K562 (cell line): ENCODE measurements at regions not wholly inside any gene's neighbourhood (a gene's known extent, or its start where the extent isn't known, plus 50 kb on each side); places are given as distances from the start of the nearest gene placed in this dataset.

ENCODE experiments used
- ATAC-seq: fragments of 200-7000 bp; cut with Tn5 transposase; 3 replicates; pipeline ENCODE4 v1.9.1; 2020; ENCODE audit warnings: moderate library complexity
- BruUV-seq: library from RNA; stranded (reverse); fragments of 400-500 nt; replicated peaks from 2 replicates; lab custom pipeline; 2021; lab: Mats Ljungman, UMichigan
- CTCF ChIA-PET: fragments of 300-600 bp; formaldehyde crosslinking; extraction: SDS; loops from one replicate; lab custom pipeline; 2021; ENCODE audit warnings: low intra/inter-chr PET ratio; lab: Yijun Ruan, JAX
- POLR2A ChIA-PET: fragments of 300-600, 350-650 bp; sonication (Branson Sonifier 250); formaldehyde crosslinking; extraction: SDS; loops from one replicate; lab custom pipeline; 2021; ENCODE audit warnings: antibody characterized with exemption, inconsistent platforms; lab: Yijun Ruan, JAX
- DNase-seq, 4 experiments: peaks; one replicate each; pipeline versions ENCODE4 v3.0.0 to v3.0.0-alpha.2; 2011 to 2018; ENCODE audit warnings: low spot score in 3 of 4, mixed read lengths in 3 of 4; ENCODE audit errors: extremely low read depth in 1 of 4
- FAIRE-seq: peaks from 2 replicates; lab custom pipeline; 2011; peaks lifted over from hg19 to GRCh38; lab: Jason Lieb, UNC
- H2AFZ ChIP-seq: 2 replicates; pipeline ENCODE4 v1.6.0; 2011; ENCODE audit warnings: low read depth, low read length, control low read depth, inconsistent platforms
- H3K27ac ChIP-seq: fragments of 200-600 bp; 3 replicates; pipeline ENCODE4 v1.8.0; 2011; ENCODE audit warnings: low read depth, mild to moderate bottlenecking, control low read depth, inconsistent platforms, low read length, moderate library complexity, mixed read lengths; ENCODE audit errors: extremely low read depth
- H3K27me3 ChIP-seq, 2 experiments: fragments of 300-600 bp in 1 of 2; 2 replicates in 1 of 2; 3 replicates in 1 of 2; pipeline versions ENCODE4 v1.6.0 to v1.8.0; 2011; ENCODE audit warnings: inconsistent platforms in 2 of 2, low read length in 2 of 2, mild to moderate bottlenecking in 1 of 2, mixed read lengths in 1 of 2, moderate library complexity in 1 of 2; ENCODE audit not compliant: control insufficient read depth in 2 of 2, insufficient read depth in 2 of 2
- H3K36me3 ChIP-seq: fragments of 300-600 bp; 3 replicates; pipeline ENCODE4 v1.8.0; 2011; ENCODE audit warnings: mild to moderate bottlenecking, low read length, inconsistent platforms; ENCODE audit not compliant: control insufficient read depth, insufficient read depth
- H3K4me1 ChIP-seq, 2 experiments: fragments of 200-600 bp in 1 of 2; replicated peaks in 1 of 2; 2 replicates in 1 of 2; 3 replicates in 1 of 2; pipeline versions ENCODE4 v1.5.1 to v1.8.0; 2011; ENCODE audit warnings: inconsistent platforms in 2 of 2, low read length in 2 of 2, mild to moderate bottlenecking in 1 of 2, mixed read lengths in 1 of 2, moderate library complexity in 1 of 2; ENCODE audit not compliant: control insufficient read depth in 2 of 2, insufficient read depth in 2 of 2
- H3K4me2 ChIP-seq: 2 replicates; pipeline ENCODE4 v1.6.1; 2011; ENCODE audit warnings: low read length, control low read depth, inconsistent platforms, mixed read lengths; ENCODE audit not compliant: insufficient read depth
- H3K4me3 ChIP-seq: fragments of 200-600 bp; sonication (generic), shearing (Covaris generic); 2 replicates; pipeline ENCODE4 v1.5.1; 2016; ENCODE audit warnings: control low read depth, inconsistent platforms
- H3K79me2 ChIP-seq: fragments of 200-600 bp; 3 replicates; pipeline ENCODE4 v1.8.0; 2011; ENCODE audit warnings: low read length, inconsistent platforms; ENCODE audit not compliant: control insufficient read depth, insufficient read depth
- H3K9ac ChIP-seq, 2 experiments: 2 replicates each; pipeline versions ENCODE4 v1.6.0 to v1.6.1; 2011; ENCODE audit warnings: low read depth in 2 of 2, low read length in 2 of 2, control low read depth in 1 of 2, inconsistent platforms in 1 of 2, mild to moderate bottlenecking in 1 of 2, mixed read lengths in 1 of 2; ENCODE audit not compliant: insufficient read depth in 1 of 2
- H3K9me1 ChIP-seq: one replicate; pipeline ENCODE4 v1.6.0; 2011; ENCODE audit warnings: inconsistent platforms, mild to moderate bottlenecking, low read length, moderate library complexity; ENCODE audit not compliant: control insufficient read depth, insufficient read depth
- H3K9me3 ChIP-seq: replicated peaks from 2 replicates; pipeline ENCODE4 v1.5.1; 2011; ENCODE audit warnings: low read depth, low read length, inconsistent platforms; ENCODE audit not compliant: control insufficient read depth, insufficient read depth
- H4K20me1 ChIP-seq: replicated peaks from 2 replicates; pipeline ENCODE4 v1.6.1; 2011; ENCODE audit warnings: low read length, inconsistent platforms, mixed read lengths; ENCODE audit not compliant: control insufficient read depth, insufficient read depth
- BCLAF1 ChIP-seq, 2 experiments: fragments of 450-650 bp in 1 of 2; IDR thresholded peaks; 2 replicates each; pipeline ENCODE4 v1.6.1; 2011 to 2017; ENCODE audit warnings: low read depth in 2 of 2, antibody characterized with exemption in 1 of 2, borderline replicate concordance in 1 of 2, low read length in 1 of 2, mild to moderate bottlenecking in 1 of 2, mixed read lengths in 1 of 2; ENCODE audit not compliant: control insufficient read depth in 1 of 2
- EP300 ChIP-seq: IDR thresholded peaks from 2 replicates; pipeline ENCODE4 v1.6.1; 2012; ENCODE audit warnings: low read length, improper control_type of control experiment
- MYNN ChIP-seq, 2 experiments: sonication (generic); formaldehyde crosslinking in 1 of 2; IDR thresholded peaks; 2 replicates each; pipeline versions ENCODE4 v1.5.0 to v1.6.1; 2016 to 2020; ENCODE audit warnings: antibody characterized with exemption in 1 of 2, missing genetic modification reagents in 1 of 2
- ZBTB26 ChIP-seq: fragments of 450-650 bp; formaldehyde crosslinking; IDR thresholded peaks from 2 replicates; pipeline ENCODE4 v1.4.0; 2022; ENCODE audit warnings: missing genetic modification characterization
- ZMIZ1 ChIP-seq, 2 experiments: fragments of 150-350 bp in 1 of 2; IDR thresholded peaks; 2 replicates each; pipeline ENCODE4 v1.6.1; 2012 to 2016; ENCODE audit warnings: low read depth in 2 of 2, low read length in 2 of 2, mild to moderate bottlenecking in 1 of 2, moderate library complexity in 1 of 2
- ZNF408 ChIP-seq: fragments of 250-450 bp; sonication (Bioruptor Pico); IDR thresholded peaks from 2 replicates; pipeline ENCODE4 v1.4.0; 2020; ENCODE audit warnings: low read depth, mild to moderate bottlenecking, moderate library complexity
- ZNF695 ChIP-seq: fragments of 450-650 bp; formaldehyde crosslinking; IDR thresholded peaks from 2 replicates; pipeline ENCODE4 v1.4.0; 2020; ENCODE audit warnings: mild to moderate bottlenecking, moderate library complexity
- WGBS: fragments of 100-300 bp; shearing (Covaris generic); methylation state at CpG from one replicate; pipeline ENCODE4 v1.1.6; 2016; ENCODE audit warnings: low coverage, mixed read lengths; ENCODE audit not compliant: insufficient coverage; ENCODE audit errors: missing lambda C conversion rate; 5-methylcytosine and 5-hydroxymethylcytosine counted together
- in situ Hi-C: fragments of 300-500 bp; cut with MboI; formaldehyde crosslinking; loops from 4 replicates; pipeline ENCODE4 v1.15.0; 2018; ENCODE audit warnings: inconsistent platforms, mixed read lengths
- intact Hi-C: fragments of 100-400 bp; cut with micrococcal nuclease; formaldehyde crosslinking; loops from 2 replicates; pipeline ENCODE4 v1.14.2; 2022

- H3K79me2 ChIP-seq: no peaks in the 10 kb centered on the region
- no peak for ATAC-seq
- no CpG with 5 or more reads among the region's 4 CpGs for WGBS
Observed at GRCh38 chrY:12305456-12305855, 395.6 kb upstream of the USP9Y start.

More at GRCh38 chrY:12305456-12305855, 395.6 kb upstream of the USP9Y start:
- H3K9me3 ChIP-seq: no peaks in the 10 kb centered on the region
- no peak for DNase-seq
- no peaks in the 10 kb centered on the region for H3K9me1 ChIP-seq
- H3K9ac ChIP-seq: no peak overlapping the region
- TF ChIP-seq EP300: no peak
- TF ChIP-seq ZBTB26 (CRISPR knock-in tag): no peak
- TF ChIP-seq BCLAF1 (IDR thresholded peaks at IDR 0.05; ENCODE audit: borderline replicate concordance in 1 of 2, control insufficient read depth in 1 of 2, low read depth in 2 of 2, low read length in 1 of 2): no peak
- TF ChIP-seq ZMIZ1 (IDR thresholded peaks at IDR 0.05; ENCODE audit: low read depth in 2 of 2, low read length in 2 of 2): no peak
- no peak for TF ChIP-seq MYNN (IDR thresholded peaks at IDR 0.05)
- no peak for TF ChIP-seq MYNN (CRISPR knock-in tag; IDR thresholded peaks at IDR 0.05)
- TF ChIP-seq ZNF408 (CRISPR knock-in tag): no peak
- no peak for TF ChIP-seq ZNF695 (CRISPR knock-in tag)
- BruUV-seq: no TSS peak
- CTCF ChIA-PET: no interaction called here
- no peak for FAIRE-seq
- in situ Hi-C loops: no loop called here
- no peaks in the 10 kb centered on the region for H4K20me1 ChIP-seq
- no peaks in the 10 kb centered on the region for H3K36me3 ChIP-seq
- intact Hi-C loops: no loop called here
- no peak overlapping the region for H3K27ac ChIP-seq
- H2AFZ ChIP-seq: no peak overlapping the region
- H3K4me2 ChIP-seq: no peak overlapping the region
- H3K4me1 ChIP-seq: no peaks in the 10 kb centered on the region
- no peaks in the 10 kb centered on the region for H3K27me3 ChIP-seq
- no peak overlapping the region for H3K4me3 ChIP-seq
- POLR2A ChIA-PET: no interaction called here
